H1 (cell line): ENCODE measurements at regions not wholly inside any gene's neighbourhood (a gene's known extent, or its start where the extent isn't known, plus 50 kb on each side); places are given as distances from the start of the nearest gene placed in this dataset.

ENCODE experiments used
- ASH2L ChIP-seq: fragments of 200-600, 300-600 bp; sonication (generic); IDR thresholded peaks from one replicate; pipeline ENCODE4 v1.7.1; 2017; ENCODE audit warnings: low read length
- BRCA1 ChIP-seq: IDR thresholded peaks from 2 replicates; pipeline ENCODE4 v1.6.1; 2012; ENCODE audit warnings: low read depth, low read length, improper control_type of control experiment
- CBX8 ChIP-seq: fragments of 300-800, 300-1000 bp; sonication (generic); IDR thresholded peaks from 2 replicates; pipeline ENCODE4 v1.7.1; 2016; ENCODE audit warnings: low read depth, low read length, borderline replicate concordance
- CEBPB ChIP-seq: IDR thresholded peaks from 2 replicates; pipeline ENCODE4 v1.6.1; 2012; ENCODE audit warnings: low read depth, low read length
- KDM1A ChIP-seq: fragments of 200-600, 300-600 bp; sonication (generic); IDR thresholded peaks from 2 replicates; pipeline ENCODE4 v1.7.1; 2016; ENCODE audit warnings: mild to moderate bottlenecking, low read length, borderline replicate concordance
- NRF1 ChIP-seq: IDR thresholded peaks from 2 replicates; pipeline ENCODE4 v1.6.1; 2011; ENCODE audit warnings: mild to moderate bottlenecking, low read depth, low read length, improper control_type of control experiment
- POU5F1 ChIP-seq: IDR thresholded peaks from 2 replicates; pipeline ENCODE4 v1.6.1; 2011; ENCODE audit warnings: low read depth, mild to moderate bottlenecking, low read length, moderate library complexity
- RAD21 ChIP-seq, 2 experiments: IDR thresholded peaks in 1 of 2; conservative IDR thresholded peaks in 1 of 2; 2 replicates each; pipeline ENCODE4 v1.6.1; 2011; ENCODE audit warnings: low read depth in 2 of 2, low read length in 2 of 2, improper control_type of control experiment in 1 of 2, inconsistent platforms in 1 of 2, mild to moderate bottlenecking in 1 of 2, moderate library complexity in 1 of 2
- RFX5 ChIP-seq: IDR thresholded peaks from 2 replicates; pipeline ENCODE4 v1.6.1; 2011; ENCODE audit warnings: low read depth, low read length, improper control_type of control experiment, borderline replicate concordance
- TCF12 ChIP-seq: IDR thresholded peaks from 2 replicates; pipeline ENCODE4 v1.6.1; 2011; ENCODE audit warnings: low read depth, mild to moderate bottlenecking, low read length

DNA sequence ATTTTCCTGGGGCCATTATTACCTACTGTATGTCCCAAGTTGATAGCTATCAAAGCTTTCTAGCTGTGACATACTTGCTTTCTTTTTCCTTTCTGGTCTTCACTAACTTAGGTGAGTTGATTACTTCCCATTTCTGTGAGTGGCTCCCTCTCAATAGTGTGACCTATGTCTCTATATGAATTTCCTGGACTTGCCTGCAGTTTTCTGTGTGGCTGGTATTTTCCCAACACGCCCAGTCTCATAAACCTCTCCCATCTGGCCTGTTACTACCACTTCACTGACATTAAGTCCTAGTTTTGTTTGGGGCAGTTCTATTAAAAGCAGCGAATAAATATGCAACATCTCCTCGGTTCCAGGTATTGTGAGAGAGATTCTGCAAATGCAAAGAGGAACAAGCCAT, 671.2 kb downstream of the SI start (continued):
- TF ChIP-seq KDM1A (no peak), POU5F1 (no peak), CBX8 (no peak), ASH2L (no peak), RFX5 (no peak), BRCA1 (no peak), CEBPB (no peak), NRF1 (no peak), TCF12 (no peak), RAD21 (IDR thresholded peaks at IDR 0.05 in 1 of 2, conservative IDR thresholded peaks at IDR 0.05 in 1 of 2; ENCODE audit: low read depth in 2 of 2, low read length in 2 of 2) (no peak)
